B cell (primary cell): ENCODE measurements at regions not wholly inside any gene's neighbourhood (a gene's known extent, or its start where the extent isn't known, plus 50 kb on each side); places are given as distances from the start of the nearest gene placed in this dataset.

Source experiments
- EZH2 ChIP-seq: IDR thresholded peaks from 2 replicates; pipeline ENCODE4 v1.6.1; 2012; ENCODE audit warnings: borderline replicate concordance, low read depth, mild to moderate bottlenecking, moderate library complexity, low read length; ENCODE audit not compliant: insufficient read depth, poor library complexity, severe bottlenecking
- TF ChIP-seq, protein P1 (sequence below): fragments of 200-600 bp; IDR thresholded peaks from one replicate; pipeline ENCODE4 v1.8.0; 2022; ENCODE audit warnings: antibody characterized with exemption, mild to moderate bottlenecking

DNA sequence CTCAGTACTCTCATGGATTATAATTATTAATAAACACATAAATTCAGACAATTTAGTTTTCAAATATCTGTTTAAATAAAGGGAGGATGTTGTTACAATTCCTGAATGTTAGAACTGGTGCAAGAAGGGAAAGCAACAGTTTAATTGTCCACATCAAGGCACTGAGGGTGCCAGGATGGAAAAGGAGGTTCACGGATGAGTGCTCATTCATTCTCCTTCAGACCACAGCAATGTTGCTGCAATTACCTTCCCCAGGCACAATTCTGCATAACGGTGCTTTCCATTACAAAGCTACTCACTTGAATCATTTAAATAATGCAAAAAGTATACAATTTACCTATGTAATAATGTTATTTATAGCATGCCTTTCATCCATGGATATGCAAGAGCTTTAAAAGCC lies 52.3 kb upstream of the COG2 start:
- TF ChIP-seq, protein P1, sequence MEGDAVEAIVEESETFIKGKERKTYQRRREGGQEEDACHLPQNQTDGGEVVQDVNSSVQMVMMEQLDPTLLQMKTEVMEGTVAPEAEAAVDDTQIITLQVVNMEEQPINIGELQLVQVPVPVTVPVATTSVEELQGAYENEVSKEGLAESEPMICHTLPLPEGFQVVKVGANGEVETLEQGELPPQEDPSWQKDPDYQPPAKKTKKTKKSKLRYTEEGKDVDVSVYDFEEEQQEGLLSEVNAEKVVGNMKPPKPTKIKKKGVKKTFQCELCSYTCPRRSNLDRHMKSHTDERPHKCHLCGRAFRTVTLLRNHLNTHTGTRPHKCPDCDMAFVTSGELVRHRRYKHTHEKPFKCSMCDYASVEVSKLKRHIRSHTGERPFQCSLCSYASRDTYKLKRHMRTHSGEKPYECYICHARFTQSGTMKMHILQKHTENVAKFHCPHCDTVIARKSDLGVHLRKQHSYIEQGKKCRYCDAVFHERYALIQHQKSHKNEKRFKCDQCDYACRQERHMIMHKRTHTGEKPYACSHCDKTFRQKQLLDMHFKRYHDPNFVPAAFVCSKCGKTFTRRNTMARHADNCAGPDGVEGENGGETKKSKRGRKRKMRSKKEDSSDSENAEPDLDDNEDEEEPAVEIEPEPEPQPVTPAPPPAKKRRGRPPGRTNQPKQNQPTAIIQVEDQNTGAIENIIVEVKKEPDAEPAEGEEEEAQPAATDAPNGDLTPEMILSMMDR = no peak
- no peak for TF ChIP-seq EZH2
